Activated naive CD4-positive, alpha-beta T cell treated with anti-CD3 and anti-CD28 coated beads, Interleukin-2, amount 50 U/mL, for 72 hours (primary cell): ENCODE measurements at regions not wholly inside any gene's neighbourhood (a gene's known extent, or its start where the extent isn't known, plus 50 kb on each side); places are given as distances from the start of the nearest gene placed in this dataset.
"Not testable (repeated sequence)": the region's sequence is repeated elsewhere in the genome, so short reads cannot be mapped to it uniquely, and the experiment has no call there.

Experiments
- ATAC-seq, 2 donors: fragments of 150-1000 bp; cut with Tn5 transposase; 2 replicates each; pipeline ENCODE4 v1.10.0; 2021; ENCODE audit warnings: mild to moderate bottlenecking in 2 of 2, moderate library complexity in 2 of 2
- DNase-seq, 2 donors: peaks; one replicate each; pipeline ENCODE4 v3.0.0; 2021 to 2022; ENCODE audit warnings: low spot score in 2 of 2
- H3K27ac Mint-ChIP-seq, 2 donors: one replicate each; pipeline ENCODE4 v1.8.0; 2022; ENCODE audit warnings: mild to moderate bottlenecking in 2 of 2, mixed read lengths in 2 of 2
- H3K36me3 Mint-ChIP-seq, 2 donors: one replicate each; pipeline ENCODE4 v1.8.0; 2022; ENCODE audit warnings: mixed read lengths in 2 of 2
- H3K9me3 Mint-ChIP-seq, 2 donors: one replicate each; pipeline ENCODE4 v1.8.0; 2022; ENCODE audit warnings: mixed read lengths in 2 of 2

GRCh38 chrX:139475432-139475831 lies 55.1 kb upstream of the F9 start:
- Mint-ChIP-seq H3K36me3 (no peaks in the 10 kb centered on the region), H3K9me3 (no peaks in the 10 kb centered on the region), H3K27ac (no peak overlapping the region)
- ATAC-seq (no peak), DNase-seq (no peak)

GRCh38 chrX:139461945-139462344 lies 68.6 kb upstream of the F9 start:
- ATAC-seq, H3K36me3 Mint-ChIP-seq: not testable (repeated sequence)

GRCh38 chrX:139454743-139455142 lies 75.8 kb upstream of the F9 start:
- ATAC-seq (no peak), DNase-seq (no peak)
- no peaks in the 10 kb centered on the region for H3K36me3 Mint-ChIP-seq

More at GRCh38 chrX:139461945-139462344, 68.6 kb upstream of the F9 start:
- DNase-seq, H3K27ac Mint-ChIP-seq: not testable (repeated sequence)
- H3K9me3 Mint-ChIP-seq = peaks cover 0 to 14% of the 10 kb centered on the region in 2 donors

GRCh38 chrX:139448996-139449395 lies 81.5 kb upstream of the F9 start:
- no peaks in the 10 kb centered on the region for H3K36me3 Mint-ChIP-seq
- DNase-seq (no peak), ATAC-seq (no peak)
- no peak overlapping the region for H3K27ac Mint-ChIP-seq
- H3K9me3 Mint-ChIP-seq = no peaks in the 10 kb centered on the region

More at GRCh38 chrX:139454743-139455142, 75.8 kb upstream of the F9 start:
- H3K9me3 Mint-ChIP-seq = no peaks in the 10 kb centered on the region
- no peak overlapping the region for H3K27ac Mint-ChIP-seq

- ATAC-seq = no peak
- no peaks in the 10 kb centered on the region for H3K9me3 Mint-ChIP-seq
- DNase-seq = no peak
- no peak overlapping the region for H3K27ac Mint-ChIP-seq
- no peaks in the 10 kb centered on the region for H3K36me3 Mint-ChIP-seq
These were observed 83.7 kb upstream of the F9 start for GRCh38 chrX:139446832-139447231.

GRCh38 chrX:139429913-139430312 lies 100.6 kb upstream of the F9 start:
- H3K36me3 Mint-ChIP-seq = no peaks in the 10 kb centered on the region
- no peaks in the 10 kb centered on the region for H3K9me3 Mint-ChIP-seq
- DNase-seq = no peak
- no peak for ATAC-seq
- H3K27ac Mint-ChIP-seq = no peak overlapping the region

GRCh38 chrX:139423186-139423585 lies 107.4 kb upstream of the F9 start:
- Mint-ChIP-seq H3K9me3 (no peaks in the 10 kb centered on the region), H3K36me3 (no peaks in the 10 kb centered on the region), H3K27ac (no peak overlapping the region)
- DNase-seq = no peak
- ATAC-seq = no peak

- not testable (repeated sequence) for H3K27ac Mint-ChIP-seq, H3K36me3 Mint-ChIP-seq, H3K9me3 Mint-ChIP-seq, ATAC-seq, DNase-seq
These were observed 132.3 kb upstream of the F9 start for GRCh38 chrX:139398258-139398657.

GRCh38 chrX:139388254-139388653 lies 142.3 kb upstream of the F9 start:
- no peak overlapping the region for H3K27ac Mint-ChIP-seq
- no peak for DNase-seq
- no peak for ATAC-seq
- H3K36me3 Mint-ChIP-seq = no peaks in the 10 kb centered on the region
- no peaks in the 10 kb centered on the region for H3K9me3 Mint-ChIP-seq

- no peaks in the 10 kb centered on the region for H3K36me3 Mint-ChIP-seq
- H3K27ac Mint-ChIP-seq = no peak overlapping the region
- H3K9me3 Mint-ChIP-seq = peaks cover 4% of the 10 kb centered on the region in 2 donors
- DNase-seq (no peak), ATAC-seq (no peak)
These were observed 148.0 kb upstream of the F9 start for GRCh38 chrX:139382529-139382928.

GRCh38 chrX:139376547-139376946 lies 154.0 kb upstream of the F9 start:
- not testable (repeated sequence) for H3K36me3 Mint-ChIP-seq, ATAC-seq

GRCh38 chrX:139360356-139360755 lies 170.2 kb upstream of the F9 start:
- H3K27ac Mint-ChIP-seq = no peak overlapping the region

More at GRCh38 chrX:139376547-139376946, 154.0 kb upstream of the F9 start:
- H3K9me3 Mint-ChIP-seq, H3K27ac Mint-ChIP-seq, DNase-seq: not testable (repeated sequence)

GRCh38 chrX:139342594-139342991 lies 187.9 kb upstream of the F9 start:
- H3K27ac Mint-ChIP-seq, ATAC-seq, DNase-seq, H3K36me3 Mint-ChIP-seq, H3K9me3 Mint-ChIP-seq: not testable (repeated sequence)

More at GRCh38 chrX:139360356-139360755, 170.2 kb upstream of the F9 start:
- no peaks in the 10 kb centered on the region for H3K36me3 Mint-ChIP-seq
- peaks cover 0 to 6% of the 10 kb centered on the region in 2 donors for H3K9me3 Mint-ChIP-seq
- ATAC-seq = no peak
- DNase-seq = no peak

GRCh38 chrX:139341855-139342593 lies 188.5 kb upstream of the F9 start:
- H3K36me3 Mint-ChIP-seq, H3K27ac Mint-ChIP-seq, H3K9me3 Mint-ChIP-seq, DNase-seq, ATAC-seq: not testable (repeated sequence)

- no peak overlapping the region for H3K27ac Mint-ChIP-seq
- H3K36me3 Mint-ChIP-seq = no peaks in the 10 kb centered on the region
- no peak for ATAC-seq
- peaks cover 0 to 4% of the 10 kb centered on the region in 2 donors for H3K9me3 Mint-ChIP-seq
- no peak for DNase-seq
These were observed 198.1 kb upstream of the F9 start for GRCh38 chrX:139332441-139332840.

- no peak for ATAC-seq
- Mint-ChIP-seq H3K36me3 (no peaks in the 10 kb centered on the region), H3K9me3 (no peaks in the 10 kb centered on the region), H3K27ac (no peak overlapping the region)
- no peak for DNase-seq
These were observed 203.2 kb upstream of the F9 start for GRCh38 chrX:139327355-139327754.

GRCh38 chrX:139324756-139325155 lies 205.8 kb upstream of the F9 start:
- ATAC-seq (no peak), DNase-seq (no peak)
- Mint-ChIP-seq H3K9me3 (no peaks in the 10 kb centered on the region), H3K36me3 (no peaks in the 10 kb centered on the region), H3K27ac (no peak overlapping the region)

GRCh38 chrX:139320661-139321354 lies 209.7 kb upstream of the F9 start:
- H3K9me3 Mint-ChIP-seq, DNase-seq, ATAC-seq, H3K36me3 Mint-ChIP-seq, H3K27ac Mint-ChIP-seq: not testable (repeated sequence)
